ENCODE measurements at regions not wholly inside any gene's neighbourhood (a gene's known extent, or its start where the extent isn't known, plus 50 kb on each side); places are given as distances from the start of the nearest gene placed in this dataset.

- TF ChIP-seq, protein P1, sequence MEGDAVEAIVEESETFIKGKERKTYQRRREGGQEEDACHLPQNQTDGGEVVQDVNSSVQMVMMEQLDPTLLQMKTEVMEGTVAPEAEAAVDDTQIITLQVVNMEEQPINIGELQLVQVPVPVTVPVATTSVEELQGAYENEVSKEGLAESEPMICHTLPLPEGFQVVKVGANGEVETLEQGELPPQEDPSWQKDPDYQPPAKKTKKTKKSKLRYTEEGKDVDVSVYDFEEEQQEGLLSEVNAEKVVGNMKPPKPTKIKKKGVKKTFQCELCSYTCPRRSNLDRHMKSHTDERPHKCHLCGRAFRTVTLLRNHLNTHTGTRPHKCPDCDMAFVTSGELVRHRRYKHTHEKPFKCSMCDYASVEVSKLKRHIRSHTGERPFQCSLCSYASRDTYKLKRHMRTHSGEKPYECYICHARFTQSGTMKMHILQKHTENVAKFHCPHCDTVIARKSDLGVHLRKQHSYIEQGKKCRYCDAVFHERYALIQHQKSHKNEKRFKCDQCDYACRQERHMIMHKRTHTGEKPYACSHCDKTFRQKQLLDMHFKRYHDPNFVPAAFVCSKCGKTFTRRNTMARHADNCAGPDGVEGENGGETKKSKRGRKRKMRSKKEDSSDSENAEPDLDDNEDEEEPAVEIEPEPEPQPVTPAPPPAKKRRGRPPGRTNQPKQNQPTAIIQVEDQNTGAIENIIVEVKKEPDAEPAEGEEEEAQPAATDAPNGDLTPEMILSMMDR (IDR thresholded peaks at IDR 0.05; ENCODE audit: insufficient read depth, low read depth, low read length, missing control alignments), result no peak
- H3K4me3 ChIP-seq (ENCODE audit: low read length), result no peak overlapping the region
- DNase-seq (ENCODE audit: low read depth), result no peak
These were observed 91.9 kb upstream of the LDAH start for GRCh38 chr2:20914771-20915170.

- H3K4me3 ChIP-seq (ENCODE audit: low read length), result no peak overlapping the region
- no peak for DNase-seq (ENCODE audit: low read depth)
- TF ChIP-seq, protein P1 (IDR thresholded peaks at IDR 0.05; ENCODE audit: insufficient read depth, low read depth, low read length, missing control alignments), result no peak
These were observed 91.2 kb upstream of the LDAH start for GRCh38 chr2:20914087-20914486.

DNA sequence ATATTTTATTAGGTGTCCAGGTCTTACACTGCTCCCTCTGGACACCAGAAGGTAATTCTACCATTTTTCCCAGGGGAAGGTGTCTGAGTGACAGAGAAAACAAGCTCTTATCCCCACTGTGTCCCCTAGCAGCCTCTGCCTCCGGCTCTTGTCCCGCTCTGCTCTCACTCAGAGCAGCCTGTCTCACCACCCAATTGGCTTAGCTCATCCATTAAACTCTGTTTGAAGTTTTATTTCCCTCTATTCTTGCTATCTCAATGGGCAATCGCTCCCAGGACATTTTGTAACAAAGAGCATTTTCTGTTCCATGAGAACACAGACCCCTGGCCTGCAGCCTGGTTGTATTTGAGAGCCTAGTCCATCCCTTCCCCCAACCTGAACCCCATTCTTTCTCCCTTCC lies 90.6 kb upstream of the LDAH start:
- DNase-seq (ENCODE audit: low read depth), result no peak
- TF ChIP-seq, protein P1 (IDR thresholded peaks at IDR 0.05; ENCODE audit: insufficient read depth, low read depth, low read length, missing control alignments), result no peak
- no peak overlapping the region for H3K4me3 ChIP-seq (ENCODE audit: low read length)

DNA sequence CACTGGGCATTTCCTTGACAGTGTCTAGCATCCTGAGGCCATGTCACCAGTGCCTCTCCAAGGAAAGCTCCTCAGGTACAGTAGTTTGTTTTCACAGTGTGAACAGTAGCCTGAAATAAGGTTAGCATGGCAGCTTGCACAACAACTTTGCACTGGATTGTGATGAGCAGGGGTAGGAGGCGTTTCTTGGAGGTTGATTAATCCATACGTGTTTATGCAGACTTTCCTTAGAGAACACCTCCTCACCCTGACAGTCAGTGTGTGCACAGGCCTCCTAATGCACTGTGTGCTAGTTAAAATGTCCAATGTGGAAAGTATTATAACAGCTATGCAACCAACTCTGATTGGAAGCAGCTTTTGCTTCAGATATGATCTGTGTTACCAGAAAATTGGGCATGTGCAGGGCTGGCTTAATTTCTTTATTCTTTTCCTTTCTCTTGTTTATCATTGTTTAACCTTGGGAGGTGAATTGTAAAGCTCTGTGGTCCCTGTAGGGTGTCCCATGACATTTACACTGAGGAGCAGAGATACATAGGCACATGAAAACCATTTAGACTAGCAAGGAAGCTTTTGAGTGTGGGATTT lies 77.2 kb upstream of the LDAH start:
- TF ChIP-seq, protein P1 (IDR thresholded peaks at IDR 0.05; ENCODE audit: insufficient read depth, low read depth, low read length, missing control alignments), result no peak
- H3K4me3 ChIP-seq (ENCODE audit: low read length), result no peak overlapping the region

GRCh38 chr2:20897874-20898453 lies 75.1 kb upstream of the LDAH start:
- no peak for DNase-seq (ENCODE audit: low read depth)

More for the DNA sequence above, 77.2 kb upstream of the LDAH start:
- no peak for DNase-seq (ENCODE audit: low read depth)

DNA sequence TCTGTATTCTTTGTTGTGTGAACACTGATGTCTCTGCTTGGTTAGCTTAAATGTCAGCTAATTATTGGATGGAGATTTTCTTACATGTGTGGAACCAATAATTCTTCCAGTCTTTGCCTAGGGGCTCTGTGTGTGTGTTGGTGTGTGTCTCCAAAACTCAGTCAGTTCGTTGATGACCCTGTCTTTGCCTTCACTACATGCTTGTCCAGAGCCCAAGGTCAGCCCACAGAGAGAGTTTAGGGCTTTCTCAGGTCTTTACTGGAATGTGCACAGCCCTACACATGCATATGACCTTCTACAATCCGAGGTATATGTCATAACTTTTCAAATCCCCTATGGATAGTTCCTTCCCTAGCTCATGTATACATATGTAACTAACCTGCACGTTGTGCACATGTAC lies 74.1 kb upstream of the LDAH start:
- no peak for DNase-seq (ENCODE audit: low read depth)
- TF ChIP-seq, protein P1 (IDR thresholded peaks at IDR 0.05; ENCODE audit: insufficient read depth, low read depth, low read length, missing control alignments), result no peak
- H3K4me3 ChIP-seq (ENCODE audit: low read length), result no peak overlapping the region

More at GRCh38 chr2:20897874-20898453, 75.1 kb upstream of the LDAH start:
- no peak overlapping the region for H3K4me3 ChIP-seq (ENCODE audit: low read length)
- TF ChIP-seq, protein P1 (IDR thresholded peaks at IDR 0.05; ENCODE audit: insufficient read depth, low read depth, low read length, missing control alignments), result no peak

DNA sequence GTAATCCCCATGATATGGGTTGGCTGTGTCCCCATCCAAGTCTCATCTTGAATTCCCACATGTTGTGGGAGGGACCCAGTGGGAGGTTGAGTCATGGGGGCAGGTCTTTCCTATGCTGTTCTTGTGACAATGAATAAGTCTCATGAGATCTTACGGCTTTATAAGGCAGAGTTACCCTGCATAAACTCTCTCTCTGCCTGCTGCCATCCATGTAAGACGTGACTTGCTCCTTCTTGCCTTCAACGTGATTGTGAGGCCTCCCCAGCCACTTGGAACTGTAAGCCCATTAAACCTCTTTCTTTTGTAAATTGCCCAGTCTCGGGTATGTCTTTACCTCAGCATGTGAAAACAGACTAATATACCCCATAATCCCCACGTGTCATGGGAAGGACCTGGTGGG lies 61.9 kb upstream of the LDAH start:
- H3K4me3 ChIP-seq (ENCODE audit: low read length), result no peak overlapping the region
- TF ChIP-seq, protein P1 (IDR thresholded peaks at IDR 0.05; ENCODE audit: insufficient read depth, low read depth, low read length, missing control alignments), result no peak
- no peak for DNase-seq (ENCODE audit: low read depth)

All from epithelial cell of esophagus (primary cell).